ENCODE measurements at regions not wholly inside any gene's neighbourhood (a gene's known extent, or its start where the extent isn't known, plus 50 kb on each side); places are given as distances from the start of the nearest gene placed in this dataset.

- TF ChIP-seq ZNF274 (IDR thresholded peaks at IDR 0.05; ENCODE audit: borderline replicate concordance, extremely low read depth, low read length) (no peak), TAF1 (IDR thresholded peaks at IDR 0.05; ENCODE audit: low read depth, low read length) (no peak), EGR1 (IDR thresholded peaks at IDR 0.05; ENCODE audit: borderline replicate concordance, low read depth, low read length) (no peak)
Measured at GRCh38 chr2:56681659-56682396, 498.0 kb downstream of the CCDC85A start.

All from H1 (cell line).